ENCODE measurements at regions not wholly inside any gene's neighbourhood (a gene's known extent, or its start where the extent isn't known, plus 50 kb on each side); places are given as distances from the start of the nearest gene placed in this dataset.
"Not testable (repeated sequence)": the region's sequence is repeated elsewhere in the genome, so short reads cannot be mapped to it uniquely, and the experiment has no call there.

DNA sequence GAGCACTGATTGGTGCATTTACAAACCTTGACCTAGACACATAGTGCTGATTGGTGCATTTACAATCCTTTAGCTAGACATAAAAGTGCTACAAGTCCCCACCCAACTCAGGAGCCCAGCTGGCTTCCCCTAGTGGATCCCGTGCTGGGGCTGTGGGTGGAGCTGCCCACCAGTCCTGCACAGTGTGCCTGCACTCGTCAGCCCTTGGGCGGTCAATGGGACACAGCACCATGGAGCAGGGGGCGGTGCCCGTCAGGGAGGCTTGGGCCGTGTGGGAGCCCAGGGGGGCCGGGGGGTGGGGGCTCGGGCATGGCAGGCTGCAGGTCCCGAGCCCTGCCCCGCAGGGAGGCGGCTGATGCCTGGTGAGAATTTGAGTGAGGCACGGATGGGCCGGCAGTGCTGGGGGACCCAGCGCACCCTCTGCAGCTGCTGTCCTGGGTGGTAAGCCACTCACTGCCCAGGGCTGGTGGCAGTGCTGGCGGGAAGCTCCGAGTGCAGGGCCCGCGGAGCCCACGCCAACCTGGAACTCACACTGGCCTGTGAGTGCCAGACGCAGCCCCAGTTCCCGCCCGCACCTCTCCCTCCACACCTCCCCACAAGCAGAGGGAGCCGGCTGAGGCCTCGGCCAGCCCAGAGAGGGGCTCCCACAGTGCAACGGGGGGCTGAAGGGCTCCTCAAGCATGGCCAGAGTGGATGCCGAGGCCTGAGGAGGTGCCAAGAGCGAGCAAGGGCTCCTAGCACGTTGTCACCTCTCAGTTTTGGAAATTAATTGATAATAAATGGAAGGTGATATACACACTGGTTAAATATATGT lies 207.7 kb downstream of the RAP2B start:
- no peak for DNase-seq (ENCODE audit: low read depth in 1 of 2, low spot score in 1 of 2)

DNA sequence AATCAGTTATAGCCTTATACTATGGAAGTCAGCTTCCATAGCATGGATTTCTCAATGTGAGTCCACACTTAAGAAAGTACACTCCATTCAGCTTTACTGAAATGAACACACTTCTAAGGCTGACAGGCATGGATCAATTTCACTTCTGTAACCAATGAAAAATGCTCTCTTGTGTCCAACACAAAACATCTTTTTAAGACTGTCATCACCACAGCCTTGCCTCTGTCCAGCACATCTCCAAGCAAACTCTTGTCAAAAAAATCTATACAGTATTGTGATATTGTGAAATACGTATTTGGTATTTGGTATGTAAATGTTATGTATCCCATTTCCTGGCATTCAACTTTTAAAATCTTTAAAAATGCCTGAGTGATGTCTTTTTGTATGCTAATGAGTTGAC lies 208.7 kb downstream of the RAP2B start:
- DNase-seq (ENCODE audit: low read depth in 1 of 2, low spot score in 1 of 2) = no peak

DNA sequence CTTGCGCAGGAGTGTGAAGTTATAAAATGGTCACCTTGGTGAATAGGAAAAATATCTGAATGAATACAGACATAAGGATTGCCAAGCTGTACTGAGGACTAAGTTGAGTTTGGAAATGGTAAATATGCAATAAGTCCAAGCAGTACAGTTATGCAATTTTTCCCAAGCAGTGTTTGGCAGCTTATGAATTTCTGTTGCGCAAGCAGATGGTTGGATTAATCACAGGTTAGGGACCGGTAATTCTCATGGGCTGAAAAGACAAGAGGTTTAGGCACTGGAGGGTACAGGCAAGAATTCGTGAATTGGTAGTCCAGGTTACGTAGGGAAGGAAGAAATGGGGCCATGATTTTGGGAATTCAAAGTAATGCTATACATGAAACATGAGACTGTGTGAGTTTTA lies 210.3 kb downstream of the RAP2B start:
- no peak for DNase-seq (ENCODE audit: low read depth in 1 of 2, low spot score in 1 of 2)

DNA sequence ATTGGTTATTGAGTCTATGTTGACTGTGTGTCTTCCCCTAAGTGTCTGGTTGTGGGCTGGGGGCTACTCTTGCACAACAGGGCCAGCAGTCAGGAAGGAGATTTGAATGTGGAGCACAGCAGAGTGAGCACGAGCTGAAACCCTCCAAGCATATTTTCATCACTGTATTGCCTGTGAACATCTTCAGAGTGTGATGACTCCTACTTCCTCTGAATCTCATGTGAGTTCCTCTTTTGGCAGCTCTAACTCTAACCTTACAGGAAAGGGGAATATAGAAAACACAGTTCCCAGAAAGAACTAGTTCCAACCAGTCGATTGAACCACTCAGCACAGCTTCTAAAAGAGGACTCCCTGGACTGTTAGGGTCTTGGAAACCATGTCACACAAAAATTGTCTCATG lies 211.6 kb downstream of the RAP2B start:
- DNase-seq (ENCODE audit: low read depth in 1 of 2, low spot score in 1 of 2) = no peak

DNA sequence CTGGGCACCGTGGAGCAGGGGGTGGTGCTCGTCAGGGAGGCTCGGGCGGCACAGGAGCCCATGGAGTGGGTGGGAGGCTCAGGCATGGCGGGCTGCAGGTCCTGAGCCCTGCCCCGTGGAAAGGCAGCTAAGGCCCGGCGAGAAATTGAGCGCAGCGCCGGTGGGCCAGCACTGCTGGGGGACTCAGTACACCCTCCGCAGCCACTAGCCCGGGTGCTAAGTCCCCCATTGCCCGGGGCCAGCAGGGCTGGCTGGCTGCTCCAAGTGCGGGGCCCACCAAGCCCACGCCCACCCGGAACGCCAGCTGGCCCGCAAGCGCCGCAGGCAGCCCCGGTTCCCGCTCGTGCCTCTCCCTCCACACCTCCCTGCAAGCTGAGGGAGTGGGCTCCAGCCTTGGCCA lies 216.3 kb downstream of the RAP2B start:
- not testable (repeated sequence) for DNase-seq (ENCODE audit: low read depth in 1 of 2, low spot score in 1 of 2)

DNA sequence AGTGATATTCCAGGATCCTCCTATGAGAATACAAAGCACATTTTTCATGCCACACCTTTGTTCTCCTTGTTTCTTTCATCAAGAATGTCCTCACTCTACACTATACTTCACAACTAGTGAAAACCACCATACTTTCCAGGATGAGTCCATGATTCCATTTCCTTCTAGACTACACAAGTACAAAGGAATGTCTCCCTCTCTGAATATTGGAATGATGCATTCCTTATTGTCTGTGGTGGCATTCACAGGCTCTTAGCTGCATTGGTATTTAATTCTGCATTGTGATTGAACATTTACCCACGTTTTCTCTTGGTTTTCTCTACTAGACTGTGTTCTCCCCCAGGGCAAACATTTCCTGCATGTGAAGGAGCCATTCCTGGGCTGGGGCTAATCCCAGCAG lies 217.5 kb downstream of the RAP2B start:
- no peak for DNase-seq (ENCODE audit: low read depth in 1 of 2, low spot score in 1 of 2)

DNA sequence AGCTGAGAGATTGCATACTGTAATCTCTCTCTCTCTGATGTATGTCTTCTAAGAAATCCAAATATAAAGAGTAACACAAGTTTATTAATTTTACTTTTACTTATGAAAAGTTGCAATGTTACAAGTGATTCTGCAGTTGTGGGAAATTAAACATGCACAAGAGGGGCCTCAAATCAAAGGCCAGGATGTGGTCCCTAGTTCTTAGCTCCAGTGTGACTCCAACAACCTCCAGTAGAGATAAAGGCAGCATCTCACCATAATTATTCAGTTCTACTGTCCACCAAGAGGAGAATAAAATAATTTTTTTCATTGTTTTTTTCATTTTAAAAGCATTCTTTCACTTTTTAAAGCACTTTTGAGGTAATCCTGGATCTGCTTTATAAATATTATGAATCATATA lies 223.3 kb downstream of the RAP2B start:
- DNase-seq (ENCODE audit: low read depth in 1 of 2, low spot score in 1 of 2) = no peak

DNA sequence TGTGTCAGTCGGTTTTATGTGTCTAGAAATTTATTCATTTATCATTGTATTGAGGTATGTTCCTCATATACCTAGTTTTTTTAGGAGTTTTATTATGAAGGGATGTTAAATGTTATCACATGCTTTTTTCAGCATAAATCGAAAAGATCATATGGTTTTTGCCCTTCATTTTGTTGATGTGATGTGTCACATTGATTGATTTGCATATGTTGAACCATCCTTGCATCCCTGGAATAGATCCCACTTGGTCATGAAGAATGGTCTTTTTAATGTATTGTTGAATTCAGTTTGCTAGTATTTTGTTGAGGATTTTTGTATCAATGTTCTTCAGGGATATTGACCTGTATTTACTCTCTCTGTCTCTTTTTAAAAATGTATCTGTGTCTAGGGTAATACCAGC lies 230.3 kb downstream of the RAP2B start:
- no peak for DNase-seq (ENCODE audit: low read depth in 1 of 2, low spot score in 1 of 2)

DNA sequence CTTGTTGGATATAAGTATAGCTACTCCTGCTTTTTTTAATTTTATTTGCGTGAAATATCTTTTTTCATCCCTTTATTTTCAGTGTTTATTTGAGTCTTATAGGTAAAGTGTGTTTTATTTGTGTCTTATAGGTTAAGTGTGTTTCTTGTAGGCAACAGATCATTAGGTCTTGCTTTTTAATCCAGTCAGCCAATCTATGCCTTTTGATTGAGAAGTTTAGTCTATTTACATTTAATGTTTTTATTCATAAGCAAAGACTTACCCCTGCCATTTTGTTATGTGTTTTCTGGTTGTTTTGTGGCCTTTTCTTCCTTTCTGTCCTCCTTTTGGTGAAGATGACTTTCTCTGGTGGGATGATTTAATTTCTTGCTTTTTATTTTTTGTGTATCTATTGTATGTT lies 232.0 kb downstream of the RAP2B start:
- DNase-seq (ENCODE audit: low read depth in 1 of 2, low spot score in 1 of 2) = no peak

DNA sequence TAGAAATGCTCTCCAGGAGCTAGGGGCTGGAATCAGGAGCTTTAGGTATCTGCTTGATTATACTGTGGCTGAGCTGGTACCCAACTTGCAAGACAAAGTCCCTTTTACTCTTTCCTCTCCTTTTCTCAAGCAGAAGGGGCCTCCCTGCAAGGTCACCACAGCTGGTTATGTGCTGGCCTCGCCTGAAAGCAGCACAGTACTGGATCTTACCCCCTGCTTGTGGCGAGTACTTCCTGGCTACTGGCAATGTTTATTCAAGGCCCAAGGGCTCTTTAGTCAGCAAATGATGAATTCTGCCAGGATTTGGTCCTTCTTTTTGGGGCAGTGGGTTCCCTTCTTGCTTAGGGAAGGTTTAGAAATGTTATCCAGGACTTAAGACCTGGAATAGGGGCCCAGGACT lies 234.6 kb downstream of the RAP2B start:
- DNase-seq (ENCODE audit: low read depth in 1 of 2, low spot score in 1 of 2) = no peak

DNA sequence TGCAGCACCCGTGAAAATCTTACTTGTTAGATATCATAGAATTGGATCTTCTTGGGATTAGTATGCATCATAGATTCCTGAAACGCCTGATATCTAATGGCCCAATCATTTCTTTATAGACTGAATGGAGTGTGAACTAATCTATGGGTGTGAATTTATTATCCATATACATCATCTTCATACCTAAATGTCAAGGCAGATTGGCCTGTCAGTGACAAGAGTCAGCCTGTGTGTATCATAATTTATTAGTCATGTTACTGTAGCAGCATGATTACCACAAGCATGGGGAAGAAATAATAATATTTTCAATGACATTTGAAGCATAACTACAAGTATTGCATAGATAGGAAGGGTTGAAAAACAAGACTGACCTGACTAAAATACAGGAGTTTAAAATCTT lies 235.8 kb downstream of the RAP2B start:
- DNase-seq (ENCODE audit: low read depth in 1 of 2, low spot score in 1 of 2) = no peak

DNA sequence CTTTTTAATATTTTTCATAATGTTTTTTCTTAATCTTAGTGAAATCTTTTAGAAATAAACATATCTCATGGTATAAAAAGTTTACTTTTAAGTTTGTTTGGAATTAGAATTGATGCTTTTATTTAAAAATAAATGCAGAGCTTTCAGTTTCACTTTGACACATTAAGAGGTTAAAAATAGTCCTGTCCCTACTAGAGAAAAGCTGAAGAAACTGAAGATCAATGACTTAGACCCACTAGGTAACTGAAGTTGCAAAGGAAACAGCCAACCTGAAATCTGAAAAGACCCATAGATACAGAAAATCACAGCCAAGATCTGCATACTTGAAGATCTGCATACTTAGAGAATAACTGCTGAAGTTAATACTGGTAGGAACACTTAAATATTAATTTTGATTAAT lies 237.6 kb downstream of the RAP2B start:
- no peak for DNase-seq (ENCODE audit: low read depth in 1 of 2, low spot score in 1 of 2)

DNA sequence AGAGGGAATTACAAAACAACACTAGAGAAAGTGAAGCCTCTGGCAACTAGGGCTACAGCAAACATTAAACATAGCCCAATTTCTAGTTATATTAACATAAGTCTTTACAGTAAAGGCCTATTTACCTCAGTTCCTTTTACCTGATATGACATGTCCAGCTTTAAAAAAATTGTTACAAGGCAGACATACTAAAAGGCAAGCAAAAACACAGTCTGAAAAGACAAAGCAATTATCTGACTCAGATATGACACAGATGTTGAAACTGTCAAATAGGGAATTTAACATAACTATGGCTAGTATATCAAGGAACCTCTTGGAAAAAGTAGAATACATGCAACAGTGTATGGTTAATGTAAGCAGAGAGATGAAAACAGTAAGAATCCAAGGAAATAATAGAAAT lies 238.6 kb downstream of the RAP2B start:
- no peak for DNase-seq (ENCODE audit: low read depth in 1 of 2, low spot score in 1 of 2)

DNA sequence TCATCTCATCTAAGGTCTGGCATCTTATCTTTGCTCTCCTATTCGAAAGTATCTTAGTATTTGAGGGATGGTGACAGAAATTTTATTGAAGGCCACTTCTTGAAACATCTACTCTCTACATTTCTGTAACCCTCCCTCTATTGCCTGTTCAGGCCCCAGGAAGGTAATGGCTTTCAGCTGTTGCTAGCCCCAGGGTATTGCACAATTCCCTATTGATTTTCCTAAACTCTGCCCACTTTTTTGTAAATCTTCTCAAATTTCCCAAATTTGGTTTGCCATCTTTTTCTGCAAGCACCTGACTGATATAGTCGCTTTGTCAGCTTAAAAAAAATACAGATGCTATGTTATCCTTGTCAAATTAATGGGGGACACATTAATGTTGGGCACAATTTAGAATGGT lies 242.1 kb downstream of the RAP2B start:
- no peak for DNase-seq (ENCODE audit: low read depth in 1 of 2, low spot score in 1 of 2)

DNA sequence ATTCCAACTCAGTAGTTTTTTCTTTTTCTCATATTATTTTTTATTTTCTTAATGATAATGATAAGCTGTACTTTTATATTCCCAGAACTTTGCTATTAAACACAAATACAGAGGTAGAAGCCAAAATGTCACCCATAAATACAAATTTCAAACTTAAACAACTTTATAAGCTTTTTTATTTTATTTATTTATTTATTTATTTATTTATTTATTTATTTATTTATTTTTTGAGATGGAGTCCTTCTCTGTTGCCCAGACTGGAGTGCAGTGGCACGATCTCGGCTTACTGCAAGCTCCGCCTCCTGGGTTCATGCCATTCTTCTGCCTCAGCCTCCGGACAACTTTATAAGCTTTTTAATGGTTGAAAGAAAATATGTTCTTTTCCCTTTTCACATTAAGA lies 243.3 kb downstream of the RAP2B start:
- not testable (repeated sequence) for DNase-seq (ENCODE audit: low read depth in 1 of 2, low spot score in 1 of 2)

DNA sequence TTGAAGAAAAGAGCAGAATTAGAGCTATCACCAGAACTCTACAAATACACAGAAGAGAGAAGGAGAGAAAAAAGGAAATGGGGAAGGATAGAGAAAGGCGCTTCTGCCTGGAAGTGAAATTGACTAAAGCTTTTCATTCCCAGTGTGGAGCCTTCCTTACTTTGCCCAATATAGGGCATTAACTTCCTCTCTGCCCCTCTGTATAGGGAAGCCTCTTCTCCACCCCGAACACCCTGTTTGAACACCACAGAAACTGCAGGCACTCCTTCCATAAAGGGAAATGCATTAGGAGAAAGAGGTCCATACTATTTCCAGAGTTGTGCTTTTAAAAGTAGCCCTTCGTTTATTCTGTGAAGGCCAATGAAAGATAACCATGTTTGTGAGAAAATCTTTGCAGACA lies 248.5 kb downstream of the RAP2B start:
- DNase-seq (ENCODE audit: low read depth in 1 of 2, low spot score in 1 of 2) = no peak

DNA sequence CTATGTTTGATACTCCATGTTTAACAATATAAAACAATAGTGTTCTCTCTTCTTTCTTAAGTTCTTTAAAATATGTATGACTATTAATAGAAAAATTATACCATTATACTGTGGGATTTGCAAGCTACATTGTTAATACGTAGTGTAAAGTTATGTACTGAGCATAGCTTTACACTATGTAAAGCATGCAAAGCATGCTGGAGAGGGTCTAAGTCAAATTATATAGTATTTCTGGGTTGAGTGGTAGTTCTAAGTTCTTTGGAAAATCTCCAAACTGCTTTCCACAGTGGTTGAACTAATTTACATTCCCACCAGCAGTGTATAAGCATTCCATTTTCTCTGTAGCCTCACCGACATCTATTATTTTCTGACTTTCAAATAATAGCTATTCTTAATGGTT lies 253.0 kb downstream of the RAP2B start:
- DNase-seq (ENCODE audit: low read depth in 1 of 2, low spot score in 1 of 2) = no peak

DNA sequence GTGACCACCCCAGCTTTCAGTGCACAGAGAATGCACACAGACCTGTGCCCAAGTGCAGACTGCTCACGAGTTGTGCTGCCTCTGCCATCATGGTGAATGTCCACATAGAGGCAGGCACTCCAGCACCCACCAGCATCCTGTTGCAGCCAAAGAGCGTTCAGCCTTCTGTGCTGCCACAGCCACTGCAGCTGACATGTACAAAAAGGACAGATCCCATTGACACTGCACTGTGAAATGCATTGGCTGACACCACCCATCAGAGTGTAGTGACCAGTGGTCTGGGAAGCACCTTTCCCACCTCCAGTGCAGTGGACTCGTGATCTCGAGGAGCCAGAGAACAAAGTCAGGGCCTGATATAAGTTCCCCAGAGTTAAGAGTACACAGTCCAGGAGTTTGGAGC lies 260.3 kb downstream of the RAP2B start:
- no peak for DNase-seq (ENCODE audit: low read depth in 1 of 2, low spot score in 1 of 2)

DNA sequence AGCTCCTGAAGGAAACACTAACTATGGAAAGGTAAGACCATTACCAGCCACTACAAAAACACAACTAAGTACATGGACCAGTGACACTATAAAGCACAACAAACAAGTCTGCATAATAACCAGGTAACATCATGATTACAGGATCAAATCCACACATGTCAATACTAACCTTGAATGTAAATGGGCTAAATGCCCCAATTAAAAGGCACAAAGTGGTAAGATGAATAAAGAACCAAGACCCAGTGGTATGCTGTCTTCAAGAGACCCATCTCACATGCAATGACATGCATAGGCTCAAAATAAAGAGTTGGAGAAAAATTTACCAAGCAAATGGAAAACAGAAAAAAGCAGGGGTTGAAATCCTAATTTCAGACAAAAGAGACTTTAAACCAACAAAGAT lies 261.8 kb downstream of the RAP2B start:
- DNase-seq (ENCODE audit: low read depth in 1 of 2, low spot score in 1 of 2) = not testable (repeated sequence)

DNA sequence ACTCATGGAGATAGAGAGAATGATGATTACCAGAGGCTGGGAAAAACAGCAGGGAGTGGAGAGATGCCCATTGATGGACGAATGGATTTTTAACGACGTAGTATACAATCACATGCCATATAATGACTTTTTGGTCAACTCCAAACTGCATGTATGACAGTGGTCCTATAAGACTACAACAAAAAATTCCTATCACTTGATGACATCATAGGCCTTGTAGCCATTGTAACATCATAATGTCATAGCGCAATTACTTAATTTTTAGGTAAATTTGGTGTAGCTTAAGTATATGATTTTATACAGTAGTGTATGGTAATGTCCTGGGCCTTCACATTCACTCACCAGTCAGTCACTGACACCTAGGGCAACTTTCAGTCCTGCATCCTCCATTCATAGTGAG lies 264.3 kb downstream of the RAP2B start:
- no peak for DNase-seq (ENCODE audit: low read depth in 1 of 2, low spot score in 1 of 2)

DNA sequence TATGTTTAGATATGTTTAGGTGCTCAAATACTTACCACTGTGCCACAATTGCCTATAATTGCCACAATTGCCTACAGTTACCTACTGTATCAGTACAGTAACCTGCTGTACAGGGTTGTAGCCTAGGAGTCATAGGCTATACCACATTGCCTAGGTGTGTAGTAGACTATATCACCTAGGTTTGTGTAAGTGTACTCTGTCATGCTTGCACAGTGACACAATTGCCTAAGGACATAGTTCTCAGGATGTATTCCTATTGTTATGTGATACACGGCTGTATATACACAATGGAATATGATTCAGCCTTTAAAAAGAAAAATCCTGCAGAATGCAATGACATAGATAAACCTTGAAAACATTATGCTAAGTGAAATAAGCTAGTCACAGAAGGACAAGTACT lies 264.8 kb downstream of the RAP2B start:
- DNase-seq (ENCODE audit: low read depth in 1 of 2, low spot score in 1 of 2) = no peak

DNA sequence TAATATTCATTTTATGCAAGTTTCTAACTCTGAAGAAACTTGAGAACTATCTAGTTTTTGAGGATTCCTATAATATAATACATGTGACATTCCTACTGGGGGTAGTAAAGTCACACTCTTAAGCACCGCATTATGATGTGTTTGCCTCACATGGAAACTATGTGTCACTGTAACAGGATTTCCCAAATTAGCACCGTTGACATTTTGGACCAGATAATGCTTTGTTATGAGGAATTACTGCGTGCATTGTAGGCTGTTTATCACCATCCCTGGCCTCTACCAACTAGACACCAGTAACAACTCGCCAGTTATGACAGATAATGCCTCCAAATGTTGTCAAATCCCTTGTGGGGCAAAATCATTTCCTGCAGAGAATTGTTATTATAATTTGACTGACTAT lies 267.8 kb downstream of the RAP2B start:
- DNase-seq (ENCODE audit: low read depth in 1 of 2, low spot score in 1 of 2) = no peak

DNA sequence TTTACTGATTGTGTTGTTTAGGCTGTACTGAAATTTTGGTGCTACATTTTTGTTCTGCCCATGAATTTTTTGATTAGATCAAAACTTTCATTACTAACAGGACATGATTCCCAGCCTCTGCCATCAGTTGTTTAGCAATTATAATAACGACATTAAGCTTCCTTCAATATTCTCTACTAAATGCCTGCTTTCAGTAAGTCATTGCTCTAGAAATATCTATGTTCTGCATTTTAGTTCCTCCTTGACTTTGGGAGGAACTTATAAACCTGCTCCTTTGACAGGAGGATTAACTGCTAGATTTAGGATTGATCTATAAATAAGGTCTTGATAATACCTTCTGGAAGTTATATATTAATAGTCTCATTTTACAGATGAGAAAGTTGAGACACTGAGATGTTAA lies 269.1 kb downstream of the RAP2B start:
- DNase-seq (ENCODE audit: low read depth in 1 of 2, low spot score in 1 of 2) = no peak

DNA sequence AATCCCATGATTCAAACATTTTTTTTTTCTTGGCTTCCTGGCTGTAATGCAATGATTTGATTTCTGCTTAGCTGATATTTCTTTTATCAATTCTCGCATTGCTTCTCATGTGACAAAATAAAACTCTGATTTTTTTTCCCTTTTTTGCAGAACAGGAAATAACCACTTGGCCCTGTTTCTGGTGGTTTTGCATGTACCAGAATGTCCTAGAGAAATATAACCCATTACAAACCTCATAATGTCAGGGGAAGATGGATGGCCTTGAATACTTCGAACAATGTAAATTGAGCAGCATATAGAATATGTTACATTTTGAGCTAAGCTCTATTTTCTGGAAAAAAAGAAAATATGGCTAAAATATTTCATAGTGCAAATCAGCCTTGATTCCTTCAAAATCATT lies 275.6 kb downstream of the RAP2B start:
- no peak for DNase-seq (ENCODE audit: low read depth in 1 of 2, low spot score in 1 of 2)

All from activated T-helper 1 cell treated with anti-CD3 and anti-CD28 coated beads, Interleukin-2, amount 50 U/mL, for 16 hours (primary cell).